Adrenal gland (tissue), 9 donors: ENCODE measurements at regions not wholly inside any gene's neighbourhood (a gene's known extent, or its start where the extent isn't known, plus 50 kb on each side); places are given as distances from the start of the nearest gene placed in this dataset.

Source experiments
- DNase-seq, 7 donors: peaks; one replicate each; pipeline ENCODE4 v3.0.0-alpha.2; 2019 to 2020
- H3K27ac ChIP-seq, 5 donors: fragments of 200-600 bp; sonication (generic) in 4 of 5; 1 replicate in 3 of 5; 2 replicates in 2 of 5; pipeline versions ENCODE4 v1.5.1 to v1.8.0; 2016 to 2020; ENCODE audit warnings: mild to moderate bottlenecking in 1 of 5
- H3K27me3 ChIP-seq: fragments of 200-600 bp; 2 replicates; pipeline ENCODE4 v1.8.0; 2021
- H3K36me3 ChIP-seq, 2 donors: fragments of 200-600 bp; replicated peaks in 1 of 2; 1 replicate in 1 of 2; 2 replicates in 1 of 2; pipeline versions ENCODE4 v1.5.1 to v1.8.0; 2018 to 2022
- H3K4me1 ChIP-seq, 2 donors: fragments of 200-600 bp; replicated peaks in 1 of 2; 1 replicate in 1 of 2; 2 replicates in 1 of 2; pipeline versions ENCODE4 v1.5.1 to v1.8.0; 2018 to 2021
- H3K4me3 ChIP-seq, 4 donors: fragments of 200-600 bp; sonication (generic) in 3 of 4; one replicate each; pipeline ENCODE4 v1.5.1; 2016 to 2018
- H3K9me3 ChIP-seq, 3 donors: fragments of 200-600 bp; sonication (generic) in 1 of 3; replicated peaks in 1 of 3; 1 replicate in 2 of 3; 2 replicates in 1 of 3; pipeline versions ENCODE4 v1.5.1 to v1.8.0; 2016 to 2021
- CTCF ChIP-seq, 6 experiments: fragments of 450-650 bp in 4 of 6; fragments of 200-600 bp in 2 of 6; sonication (generic) in 1 of 6; IDR thresholded peaks; 1 replicate in 5 of 6; 2 replicates in 1 of 6; pipeline versions ENCODE4 v1.5.1 to v1.8.0; 2016 to 2021; ENCODE audit warnings: antibody characterized with exemption in 6 of 6, mild to moderate bottlenecking in 2 of 6, moderate library complexity in 1 of 6
- POLR2A ChIP-seq, 2 donors: fragments of 450-650 bp; IDR thresholded peaks; one replicate each; pipeline ENCODE4 v1.6.1; 2017; ENCODE audit warnings: antibody characterized with exemption in 2 of 2, mild to moderate bottlenecking in 2 of 2, moderate library complexity in 1 of 2
- WGBS, 4 donors: extraction: QIAGEN DNeasy Blood & Tissue Kit in 2 of 4; methylation state at CpG; one replicate each; pipeline versions ENCODE4 v1.1.5 to v1.1.7; 2013 to 2017; 5-methylcytosine and 5-hydroxymethylcytosine counted together
- intact Hi-C, 2 donors: fragments of 100-400 bp; cut with DNase I; formaldehyde crosslinking; loops; one replicate each; pipeline versions ENCODE4 v1.14.1 to v1.15.0; 2022 to 2023
- donor health status: healthy with polysubstance abuse.
- donor health status: Bipolar disorder and iron deficiency.
- donor health status: DM: yes; HTN: yes; CAD: no.
- donor health status: DM: no; HTN: no; CAD: no.
- donor health status: DM: no; HTN: no; CAD: no.

GRCh38 chr13:79786176-79786575 is 305.2 kb downstream of the NDFIP2 start:
- intact Hi-C loops = no loop called here
- H3K27me3 ChIP-seq = no peaks in the 10 kb centered on the region

DNA sequence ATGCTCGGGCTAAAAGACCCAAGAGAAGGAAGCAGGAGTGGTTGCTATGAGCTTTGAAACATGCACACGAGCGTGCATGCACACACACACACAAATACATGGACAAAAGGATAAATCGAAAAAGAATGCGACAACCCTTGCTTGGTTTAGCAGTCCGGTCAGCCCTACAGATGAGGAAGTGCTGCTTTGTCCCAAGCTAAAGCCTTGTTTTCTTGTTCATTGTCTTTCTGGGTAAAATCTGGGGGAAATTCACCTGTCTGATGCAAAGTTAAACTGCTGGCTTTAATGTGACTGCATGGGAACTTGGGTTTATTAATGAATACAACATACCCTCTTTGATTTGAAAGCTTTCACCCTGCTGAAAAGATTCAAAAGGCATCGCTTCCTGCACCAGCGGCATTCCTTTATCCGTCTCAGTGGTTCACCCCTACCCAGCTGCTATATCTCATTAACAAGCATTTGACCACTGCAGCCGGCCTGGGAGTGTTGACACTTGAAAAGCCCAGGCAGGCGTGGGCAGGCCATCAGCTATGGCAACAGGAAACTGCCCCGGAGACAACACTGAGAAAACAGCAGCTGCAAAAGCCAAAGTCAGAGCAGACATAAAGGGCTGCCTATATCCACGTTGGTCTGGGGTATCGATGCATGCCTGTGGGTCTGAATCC is 301.7 kb downstream of the NDFIP2 start:
- no peak for TF ChIP-seq POLR2A (IDR thresholded peaks at IDR 0.05)
- TF ChIP-seq CTCF (IDR thresholded peaks at IDR 0.05) = no peak
- H3K36me3 ChIP-seq = no peaks in the 10 kb centered on the region
- H3K27me3 ChIP-seq = no peaks in the 10 kb centered on the region
- H3K4me3 ChIP-seq = no peak overlapping the region
- intact Hi-C loops = no loop called here
- DNase-seq = peak in 4 of 7 donors; percentile 9 to 52 (median 24)
- H3K9me3 ChIP-seq = no peaks in the 10 kb centered on the region
- H3K4me1 ChIP-seq = no peaks in the 10 kb centered on the region
- WGBS, 4 donors = 56 to 69% (median 67%) methylated on average over 14 of the region's 14 CpGs
- H3K27ac ChIP-seq = no peak overlapping the region

More at GRCh38 chr13:79786176-79786575, 305.2 kb downstream of the NDFIP2 start:
- Histone ChIP-seq H3K4me1 (no peaks in the 10 kb centered on the region), H3K9me3 (no peaks in the 10 kb centered on the region), H3K27ac (no peak overlapping the region), H3K4me3 (no peak overlapping the region), H3K36me3 (no peaks in the 10 kb centered on the region)
- TF ChIP-seq CTCF (IDR thresholded peaks at IDR 0.05) (no peak), POLR2A (IDR thresholded peaks at IDR 0.05) (no peak)
- no peak for DNase-seq
- 87 to 93% (median 88%) methylated on average over 4 of the region's 4 CpGs for WGBS, 4 donors

DNA sequence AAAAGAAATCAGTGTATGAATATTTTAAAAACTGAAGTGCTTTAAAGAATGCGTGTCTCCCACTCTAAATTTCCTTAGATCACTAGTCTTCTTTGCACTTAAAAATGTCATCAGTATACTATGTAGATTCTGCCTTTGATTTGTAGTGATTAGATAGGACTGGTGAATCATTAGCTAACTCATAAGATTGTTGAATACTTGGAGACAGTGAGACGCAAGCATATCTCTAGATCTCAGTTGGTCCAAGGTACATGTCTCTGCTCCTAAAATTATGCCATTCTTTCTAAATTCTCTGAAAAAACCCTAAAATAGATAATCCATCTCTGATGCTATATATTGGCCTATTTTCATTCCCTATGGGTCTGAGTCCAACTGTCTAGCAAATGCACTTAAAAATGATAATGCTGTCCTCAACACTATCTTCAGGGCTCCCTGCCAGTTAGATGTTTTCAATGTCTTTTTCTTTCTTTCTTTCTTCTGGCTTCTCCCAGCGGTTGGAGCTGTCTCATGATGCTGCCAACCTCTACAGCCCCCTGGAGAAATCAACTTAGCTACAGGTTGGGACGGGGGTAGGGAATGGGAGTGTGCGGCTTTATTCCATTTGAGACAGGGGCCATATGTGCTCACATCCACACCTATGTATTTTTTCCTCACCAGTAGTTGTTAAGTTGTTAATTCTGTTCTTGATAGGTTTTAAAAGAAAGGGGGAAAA is 301.0 kb downstream of the NDFIP2 start:
- no peaks in the 10 kb centered on the region for H3K27me3 ChIP-seq
- WGBS, 4 donors = 78 to 97% (median 87%) methylated on average over 5 of the region's 5 CpGs
- TF ChIP-seq POLR2A (IDR thresholded peaks at IDR 0.05) = no peak
- no peak for TF ChIP-seq CTCF (IDR thresholded peaks at IDR 0.05)
- no peak overlapping the region for H3K4me3 ChIP-seq
- H3K4me1 ChIP-seq = no peaks in the 10 kb centered on the region
- no peaks in the 10 kb centered on the region for H3K36me3 ChIP-seq
- no peak overlapping the region for H3K27ac ChIP-seq
- intact Hi-C loops = no loop called here
- H3K9me3 ChIP-seq = no peaks in the 10 kb centered on the region
- no peak for DNase-seq

DNA sequence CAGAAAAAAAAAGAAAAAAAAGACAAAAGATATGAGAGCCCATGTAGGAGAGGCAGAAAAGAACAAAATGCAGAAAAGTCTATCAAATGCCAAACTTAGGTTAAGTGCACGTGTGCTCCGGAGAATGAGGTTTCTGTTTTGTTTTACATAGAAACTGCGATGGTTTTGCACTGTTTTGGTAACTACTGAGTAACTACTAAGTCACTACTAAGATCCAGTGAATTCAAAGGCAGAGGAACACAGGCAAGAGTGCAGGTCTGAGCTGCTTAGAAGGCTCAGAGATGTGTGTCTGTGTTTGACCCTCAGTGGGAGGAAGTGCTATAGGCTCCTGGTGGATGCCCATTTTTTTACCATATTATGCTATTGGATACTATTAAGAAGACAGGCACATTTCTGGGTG is 299.3 kb downstream of the NDFIP2 start:
- Histone ChIP-seq H3K9me3 (no peaks in the 10 kb centered on the region), H3K36me3 (no peaks in the 10 kb centered on the region), H3K4me1 (no peaks in the 10 kb centered on the region), H3K4me3 (no peak overlapping the region), H3K27ac (no peak overlapping the region), H3K27me3 (no peaks in the 10 kb centered on the region)
- WGBS, 4 donors = 70 to 83% (median 82%) methylated on average over 3 of the region's 3 CpGs
- no peak for DNase-seq
- intact Hi-C loops = no loop called here
- no peak for TF ChIP-seq CTCF (IDR thresholded peaks at IDR 0.05)
- TF ChIP-seq POLR2A (IDR thresholded peaks at IDR 0.05) = no peak
